HG02884 (cell line): ENCODE measurements at regions not wholly inside any gene's neighbourhood (a gene's known extent, or its start where the extent isn't known, plus 50 kb on each side); places are given as distances from the start of the nearest gene placed in this dataset.
"Not testable (repeated sequence)": the region's sequence is repeated elsewhere in the genome, so short reads cannot be mapped to it uniquely, and the experiment has no call there.

Experiments used
- ATAC-seq: cut with Tn5 transposase; IDR thresholded peaks from one replicate; pipeline ENCODE4 v1.9.1; 2021; ENCODE audit warnings: mild to moderate bottlenecking, moderate library complexity; ENCODE audit not compliant: unreplicated experiment

DNA sequence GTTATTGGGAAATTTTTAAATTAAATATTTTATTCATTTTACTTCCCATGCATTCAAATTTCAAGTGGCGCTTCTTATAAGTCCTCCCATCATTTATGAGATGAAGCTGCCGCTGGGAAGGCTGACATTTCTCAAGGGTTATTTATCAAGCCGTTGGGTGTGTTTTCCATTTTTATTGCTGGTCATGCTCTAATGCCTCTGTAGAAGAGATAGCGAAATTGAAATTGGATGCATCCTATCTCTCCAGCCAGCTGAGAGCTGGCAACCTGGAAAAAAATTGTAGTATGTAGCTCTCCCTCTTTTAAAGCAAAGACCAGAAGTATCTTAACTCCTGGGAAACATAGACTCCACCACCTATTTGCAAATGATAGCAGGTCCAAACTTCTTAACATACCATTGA is 135.9 kb downstream of the C6orf118 start:
- ATAC-seq, result no peak

DNA sequence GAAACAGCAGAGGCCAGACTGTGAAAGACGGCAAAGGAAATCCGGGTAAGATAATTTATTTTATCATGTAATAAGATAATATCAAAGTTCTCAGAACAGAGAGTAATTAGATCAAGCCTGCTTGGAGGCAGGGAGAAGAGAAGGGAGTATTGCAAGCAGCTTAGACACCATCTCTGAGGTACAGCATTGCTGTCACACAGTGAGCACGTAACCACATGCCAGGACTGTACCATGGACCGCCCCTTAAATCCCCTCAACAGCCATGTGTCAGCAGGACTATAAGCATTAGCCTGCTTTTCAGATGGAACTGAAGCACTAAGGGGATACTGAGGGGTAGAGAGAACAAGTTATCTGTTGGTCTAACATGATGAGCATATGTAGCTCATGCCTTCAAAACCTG is 141.5 kb downstream of the C6orf118 start:
- ATAC-seq, result no peak

DNA sequence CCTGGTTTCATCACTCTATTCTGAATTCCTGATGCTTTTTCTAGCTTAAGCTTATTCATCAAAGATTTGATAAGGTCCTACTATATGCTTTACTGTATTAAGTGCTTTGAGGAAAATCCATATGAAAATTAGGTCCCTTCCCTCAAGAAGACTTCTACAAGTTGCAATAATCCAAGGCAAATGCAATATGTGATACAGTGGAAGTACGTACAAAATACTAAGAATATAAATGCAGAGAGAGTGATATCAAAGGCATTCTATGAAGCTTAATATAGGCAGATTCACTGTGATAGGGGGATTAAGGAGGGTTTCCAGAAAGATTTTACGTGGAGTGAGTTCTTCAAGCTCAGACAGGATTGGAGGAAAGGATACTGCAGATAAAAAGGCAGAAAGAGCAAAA is 142.1 kb downstream of the C6orf118 start:
- no peak for ATAC-seq

DNA sequence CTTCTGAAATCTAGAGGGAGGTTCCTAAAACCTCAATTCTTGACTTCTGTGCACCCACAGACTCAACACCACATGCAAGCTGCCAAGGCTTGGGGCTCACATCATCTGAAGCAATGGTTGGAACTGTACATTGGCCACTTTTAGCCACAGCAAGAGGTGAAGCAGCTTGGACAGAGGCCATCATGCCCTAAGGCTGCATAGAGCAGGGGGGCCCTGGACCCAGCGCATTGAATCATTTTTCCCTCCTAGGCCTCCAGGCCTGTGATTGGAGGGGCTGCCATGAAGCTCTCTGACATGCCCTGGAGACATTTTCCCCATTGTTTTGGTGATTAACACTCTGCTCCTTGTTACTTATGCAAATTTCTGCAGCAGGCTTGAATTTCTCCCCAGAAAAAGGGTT is 145.9 kb downstream of the C6orf118 start:
- ATAC-seq, result no peak

DNA sequence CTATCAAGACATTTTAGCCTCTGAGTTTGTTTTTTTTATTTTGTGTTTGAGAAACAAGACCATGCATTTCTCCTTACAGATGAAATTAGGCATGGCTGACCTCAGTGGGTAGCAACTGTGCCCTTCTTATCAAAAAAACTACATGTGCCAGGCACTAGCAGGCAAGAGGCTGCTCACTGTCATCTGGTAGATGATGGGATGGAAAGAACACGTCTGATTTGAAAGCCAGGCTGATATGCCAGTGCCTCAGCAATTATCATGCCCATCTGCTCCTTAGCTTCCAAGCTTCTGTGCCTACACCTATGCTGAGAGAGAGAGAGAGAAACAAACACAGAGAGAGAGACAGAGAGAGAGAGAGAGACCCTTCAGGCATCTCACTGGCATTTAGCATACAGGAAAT is 149.9 kb downstream of the C6orf118 start:
- no peak for ATAC-seq

DNA sequence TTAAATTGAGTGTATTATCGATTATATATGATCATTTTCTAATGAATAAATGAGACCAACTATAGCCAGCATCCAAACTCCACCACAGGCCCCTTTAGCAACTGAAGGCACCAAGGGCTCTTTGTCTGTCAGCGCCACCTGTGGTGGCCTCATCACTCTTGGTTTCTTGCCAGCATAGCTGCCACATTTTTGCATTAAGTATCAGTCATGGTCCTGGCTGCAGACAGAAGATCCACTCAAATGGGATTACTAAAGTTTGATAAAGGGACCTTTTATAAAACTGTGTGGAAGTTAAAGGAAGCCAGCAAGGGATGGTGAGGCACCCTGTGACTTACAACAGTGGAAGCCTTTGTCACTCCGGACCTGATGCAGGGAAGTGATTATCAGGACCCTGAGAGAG is 162.9 kb downstream of the C6orf118 start:
- no peak for ATAC-seq

DNA sequence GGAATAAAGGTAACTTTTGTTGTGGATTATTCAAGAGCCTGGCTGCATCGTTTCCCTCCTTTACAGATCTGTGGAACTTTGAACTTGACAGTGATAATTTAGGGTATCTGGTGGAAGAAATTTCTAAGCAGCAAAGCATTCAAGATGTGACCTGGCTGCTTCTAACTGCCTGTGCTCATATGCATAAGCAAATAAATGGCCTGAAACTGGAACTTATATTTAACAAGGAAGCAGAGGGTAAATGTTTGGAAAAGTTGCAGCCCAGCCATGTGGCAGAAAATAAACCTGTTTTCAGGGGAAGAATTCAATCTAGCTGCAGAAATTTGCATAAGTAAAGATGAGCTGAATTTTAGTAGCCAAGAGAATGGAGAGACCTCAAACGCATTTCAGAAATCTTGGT is 173.5 kb downstream of the C6orf118 start:
- ATAC-seq, result no peak

DNA sequence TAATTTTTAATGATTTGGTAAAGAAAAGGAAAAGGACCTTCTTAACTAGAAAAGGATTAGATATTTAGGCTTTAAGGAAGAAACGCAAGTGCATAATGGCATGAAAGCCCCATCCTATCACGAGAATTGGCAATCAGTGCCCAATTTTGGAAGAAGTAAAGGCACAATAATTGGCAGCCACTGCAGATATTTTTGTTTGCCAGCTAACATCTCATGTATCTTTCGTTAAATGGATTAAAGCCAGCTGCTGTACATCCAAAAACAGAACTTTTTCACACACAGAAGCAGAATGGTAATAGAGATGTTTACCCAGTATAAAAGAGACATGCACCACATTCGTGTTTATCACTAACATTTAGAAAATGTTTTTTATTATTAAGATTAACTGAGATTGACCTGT is 180.3 kb downstream of the C6orf118 start:
- no peak for ATAC-seq

DNA sequence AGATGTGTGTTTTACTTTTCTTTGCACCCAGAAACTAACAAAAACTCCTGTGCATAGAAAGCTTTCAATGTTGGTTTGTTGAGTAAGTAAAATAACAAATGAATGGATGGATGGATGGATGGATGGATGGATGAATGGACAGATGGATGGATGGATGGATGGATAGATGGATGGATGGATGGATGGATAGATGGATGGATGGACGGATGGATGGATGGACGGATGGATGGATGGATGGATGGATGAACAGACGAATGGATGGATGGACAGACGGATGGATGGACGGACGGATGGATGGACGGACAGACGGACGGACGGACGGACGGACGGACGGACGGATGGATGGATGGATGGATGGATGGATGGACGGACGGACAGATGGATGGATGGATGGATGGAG is 181.7 kb downstream of the C6orf118 start:
- ATAC-seq, result not testable (repeated sequence)

DNA sequence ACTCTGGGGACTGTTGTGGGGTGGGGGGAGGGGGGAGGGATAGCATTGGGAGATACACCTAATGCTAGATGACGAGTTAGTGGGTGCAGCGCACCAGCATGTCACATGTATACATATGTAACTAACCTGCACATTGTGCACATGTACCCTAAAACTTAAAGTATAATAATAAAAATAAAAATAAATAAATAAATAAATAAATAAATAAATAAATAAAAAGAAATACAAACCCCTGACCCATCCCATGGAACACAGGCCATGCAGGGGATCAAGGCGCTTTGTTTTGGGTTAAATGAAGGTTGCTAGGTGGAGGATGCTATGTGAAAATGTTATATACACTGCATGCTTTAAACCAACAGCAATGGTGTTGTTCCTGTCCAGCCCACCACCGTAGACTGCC is 184.7 kb downstream of the C6orf118 start:
- ATAC-seq, result not testable (repeated sequence)

DNA sequence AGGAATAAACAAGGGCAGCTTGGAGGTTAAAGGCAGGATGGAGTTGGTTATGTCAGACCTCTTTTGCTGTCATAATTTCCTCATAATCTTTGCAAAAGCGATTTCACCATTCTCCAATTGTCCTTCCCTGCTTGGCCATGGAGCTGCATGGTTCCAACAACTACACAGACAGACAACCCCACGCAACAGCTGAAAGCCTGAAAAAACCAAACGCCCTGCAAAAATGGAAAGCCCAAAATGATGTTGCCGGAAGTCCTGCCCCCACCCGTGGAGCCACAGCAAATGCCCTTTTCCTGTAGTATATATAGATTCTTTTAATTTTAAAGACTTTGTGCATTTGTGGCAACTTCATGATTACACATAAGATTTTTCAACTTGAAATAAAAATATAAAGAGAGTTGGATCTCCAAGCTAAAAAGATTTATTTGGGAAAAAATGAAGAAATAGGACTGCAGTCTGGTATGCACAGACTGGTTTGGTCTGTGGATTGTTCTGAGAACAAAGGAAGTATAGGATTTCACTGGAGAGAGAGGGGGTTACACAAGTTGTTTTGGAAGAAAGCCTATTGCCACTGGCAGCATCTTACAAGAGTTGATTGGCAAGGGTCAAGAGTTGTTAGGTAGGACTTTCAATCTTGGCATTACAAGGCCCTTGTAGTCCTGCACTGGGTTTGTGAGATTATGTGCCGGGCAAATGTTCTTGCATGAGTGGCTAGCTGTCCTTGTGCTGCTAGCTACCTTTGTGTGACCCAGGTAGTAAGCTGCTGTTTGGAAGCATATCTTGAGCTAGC is 190.0 kb downstream of the C6orf118 start:
- no peak for ATAC-seq

DNA sequence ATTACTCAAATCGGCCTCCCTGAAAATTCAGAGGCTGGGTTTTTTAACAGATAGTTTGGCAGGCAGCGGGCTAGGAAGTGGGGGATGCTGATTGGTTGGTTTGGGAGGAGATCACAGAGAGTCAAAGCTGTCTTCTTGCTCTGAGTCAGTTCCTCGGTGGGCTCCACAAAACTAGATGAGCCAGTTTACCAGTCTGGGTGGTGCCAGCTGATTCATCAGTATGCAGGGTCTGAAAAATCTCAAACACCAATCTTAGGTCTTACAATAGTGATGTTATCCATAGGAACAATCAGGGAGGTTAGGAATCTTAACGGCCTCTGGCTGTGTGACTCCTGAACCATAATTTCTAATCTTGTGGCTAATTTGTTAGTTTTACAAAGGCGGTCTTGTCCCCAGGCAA is 190.7 kb downstream of the C6orf118 start:
- no peak for ATAC-seq

DNA sequence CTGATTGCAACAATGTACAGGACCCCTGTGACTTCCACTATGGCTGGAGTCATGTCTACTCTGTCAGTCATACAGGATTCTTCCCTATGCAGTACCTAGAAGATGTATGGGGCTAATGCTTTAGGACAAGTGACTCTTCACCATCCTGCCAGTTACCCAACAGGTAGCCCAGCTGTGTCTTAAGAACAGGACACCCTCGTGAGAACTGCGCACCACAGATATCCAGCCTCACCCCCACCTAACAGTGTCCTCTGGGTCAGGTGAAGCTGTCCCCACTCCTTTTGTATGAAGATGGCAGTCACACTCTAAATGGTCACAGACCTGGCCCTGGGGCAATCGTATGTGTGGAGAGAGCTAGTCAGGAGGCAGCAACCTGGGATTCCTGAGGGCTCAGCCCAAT is 191.6 kb downstream of the C6orf118 start:
- ATAC-seq, result no peak

DNA sequence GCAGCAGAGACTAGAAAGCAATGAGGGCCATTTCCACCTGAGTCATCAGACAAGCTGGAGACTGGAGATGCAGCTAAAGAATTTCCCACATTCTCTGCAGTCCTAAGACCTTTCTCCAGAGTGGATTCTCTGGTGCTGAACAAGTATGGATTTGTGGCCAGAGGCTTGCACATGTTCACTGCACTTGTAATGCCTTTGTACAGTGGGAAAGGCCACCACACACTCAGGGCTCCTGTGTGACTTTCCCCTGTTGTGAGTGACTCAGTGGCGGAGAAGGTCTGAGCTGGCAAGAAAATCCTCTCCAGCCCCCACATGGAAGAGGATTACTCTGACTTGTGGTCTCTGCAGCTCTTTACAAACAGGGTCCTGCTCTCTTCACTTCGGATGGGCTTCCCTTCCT is 192.3 kb downstream of the C6orf118 start:
- ATAC-seq, result no peak

DNA sequence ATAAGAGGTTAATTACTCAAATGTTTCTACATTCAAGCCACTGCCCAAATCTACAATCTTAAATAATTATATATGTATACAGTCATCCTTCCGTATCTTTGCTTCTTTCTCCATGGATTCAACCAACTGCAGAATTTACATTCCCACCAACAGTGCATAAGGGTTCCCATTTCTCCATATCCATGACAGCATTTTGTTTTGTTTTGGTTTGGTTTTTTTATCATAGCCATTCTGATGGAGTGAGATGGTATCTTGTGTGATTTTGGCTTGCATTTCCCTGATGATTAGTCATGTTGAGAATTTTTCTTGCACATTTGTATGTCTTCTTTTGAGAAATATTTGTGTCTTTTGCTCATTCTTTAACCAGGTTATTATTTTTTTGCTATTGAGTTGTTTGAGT is 198.5 kb downstream of the C6orf118 start:
- no peak for ATAC-seq

DNA sequence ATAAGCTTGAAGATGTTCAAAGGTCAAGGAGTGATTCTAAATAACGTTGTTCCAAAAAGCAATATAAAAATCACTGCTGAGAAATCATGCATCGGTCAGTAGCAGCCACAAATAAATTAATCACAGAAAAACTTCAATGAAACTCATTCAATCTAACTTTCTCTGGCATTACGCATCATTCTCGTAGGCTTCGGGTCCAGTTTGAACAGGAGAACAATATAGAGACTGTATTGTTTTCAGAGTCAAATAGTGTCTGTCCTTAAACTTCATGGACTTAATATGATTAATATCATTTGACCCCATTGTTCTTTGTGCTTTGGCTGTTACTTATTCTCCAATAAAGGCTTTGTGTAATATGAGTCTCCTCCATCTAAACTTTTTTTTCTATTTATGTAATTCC is 200.4 kb downstream of the C6orf118 start:
- ATAC-seq, result no peak

DNA sequence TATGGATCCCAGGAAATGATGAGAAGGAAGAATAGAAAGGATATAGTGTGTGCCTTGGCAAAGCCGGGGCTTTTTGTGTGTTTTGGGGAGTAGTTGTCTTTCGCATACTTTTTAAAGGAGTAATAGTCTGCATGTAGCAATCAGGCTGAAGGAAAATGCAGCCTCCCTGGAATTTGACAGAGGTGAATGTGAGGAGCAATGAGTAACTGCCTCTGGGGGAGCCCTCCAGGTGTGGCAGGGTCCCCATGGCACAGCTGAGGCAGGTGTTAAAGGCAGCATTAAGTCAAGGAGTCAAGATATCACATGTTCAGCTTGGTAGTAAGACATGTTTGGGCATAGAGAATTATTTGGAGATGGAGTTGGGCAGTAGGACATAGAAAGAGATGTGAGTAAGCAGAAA is 203.1 kb downstream of the C6orf118 start:
- ATAC-seq, result no peak

DNA sequence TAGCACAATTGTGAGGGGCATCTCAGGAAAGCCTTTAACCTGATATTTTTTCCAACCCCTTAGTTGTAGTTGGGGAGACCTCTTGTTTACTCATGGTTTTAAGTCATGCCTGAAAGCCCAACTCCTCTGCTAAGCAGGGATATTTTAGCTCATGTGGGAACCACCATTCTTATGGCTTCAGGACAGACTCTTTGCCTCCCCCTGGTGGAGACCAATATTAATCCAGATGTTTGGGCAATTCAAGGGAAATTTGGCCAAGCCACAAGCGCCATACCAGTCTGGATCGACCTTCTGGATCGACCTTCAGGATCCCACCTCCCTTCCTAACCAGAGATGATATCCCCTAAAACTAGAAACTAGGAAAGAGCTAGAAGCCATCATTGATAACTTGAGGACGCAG is 211.2 kb downstream of the C6orf118 start:
- no peak for ATAC-seq

DNA sequence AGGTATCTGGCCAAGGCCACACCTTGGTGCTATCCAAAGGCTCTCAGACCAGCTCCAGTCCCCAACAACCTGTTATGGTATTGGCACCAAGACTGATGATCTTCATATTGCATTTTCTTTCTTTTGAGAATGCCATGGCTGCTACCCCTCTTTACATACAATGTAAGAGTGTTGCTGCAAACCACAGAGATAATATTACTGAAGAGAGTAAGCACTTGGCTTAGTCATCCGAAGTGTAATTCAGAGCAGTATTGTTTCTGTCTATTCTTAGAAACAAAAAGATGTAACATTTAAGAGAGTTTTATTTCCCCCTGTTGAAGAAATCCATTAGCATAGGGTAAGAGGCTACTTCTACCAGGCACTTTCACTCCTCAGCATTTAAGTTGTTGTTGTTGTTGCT is 212.5 kb downstream of the C6orf118 start:
- ATAC-seq, result no peak

DNA sequence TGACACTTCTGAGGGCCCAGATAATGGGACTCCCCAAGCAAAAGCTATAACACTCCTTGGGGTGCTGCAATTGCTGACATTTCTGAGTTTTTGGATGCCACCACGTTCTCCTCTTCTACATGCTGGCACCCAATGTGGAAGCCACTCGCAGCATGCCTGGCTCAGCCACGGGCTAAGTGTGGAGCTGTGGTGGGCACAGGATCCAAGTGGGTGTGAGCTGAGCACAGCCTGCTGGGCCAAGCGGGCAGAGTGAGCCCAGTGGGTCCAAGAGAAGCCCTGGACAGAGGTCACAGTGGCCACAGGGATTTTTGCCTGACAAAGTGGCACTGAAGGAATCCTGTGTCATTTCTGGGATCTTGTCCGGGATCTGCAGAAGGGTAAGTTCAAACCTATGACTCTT is 213.2 kb downstream of the C6orf118 start:
- ATAC-seq, result no peak

DNA sequence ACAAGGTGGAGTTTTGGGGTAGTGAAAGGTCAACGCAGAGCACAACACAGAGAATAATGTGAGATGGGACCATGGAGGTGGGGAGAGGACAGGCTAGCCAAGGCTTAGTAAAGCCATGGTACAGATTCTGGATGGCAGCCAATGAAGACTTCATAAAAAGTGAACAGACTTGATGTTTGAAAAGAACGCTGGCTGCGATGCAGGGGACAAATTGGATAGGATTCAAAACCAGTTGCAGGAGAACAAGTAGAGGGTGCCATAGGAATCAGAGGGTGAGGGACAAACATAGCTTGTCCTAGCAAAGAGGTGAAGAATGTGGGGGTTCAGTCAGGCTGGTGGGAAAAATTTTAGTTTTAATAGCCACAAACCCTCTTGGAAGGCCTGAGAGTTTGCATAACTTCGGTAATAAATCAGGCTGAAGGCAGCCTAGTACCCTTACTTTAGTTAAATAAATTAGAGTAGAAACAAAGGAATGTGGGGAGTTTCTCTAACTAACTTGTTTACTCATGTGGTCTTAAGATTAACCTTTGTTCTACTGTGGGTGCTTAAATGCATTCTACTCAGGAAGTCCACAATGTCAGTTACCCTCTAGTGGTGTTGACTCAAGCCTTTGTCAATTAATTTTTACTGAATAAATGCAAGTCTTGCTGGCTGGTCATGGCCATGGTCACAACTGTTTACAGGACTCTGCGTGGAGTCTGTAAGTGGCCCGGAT is 216.4 kb downstream of the C6orf118 start:
- no peak for ATAC-seq

DNA sequence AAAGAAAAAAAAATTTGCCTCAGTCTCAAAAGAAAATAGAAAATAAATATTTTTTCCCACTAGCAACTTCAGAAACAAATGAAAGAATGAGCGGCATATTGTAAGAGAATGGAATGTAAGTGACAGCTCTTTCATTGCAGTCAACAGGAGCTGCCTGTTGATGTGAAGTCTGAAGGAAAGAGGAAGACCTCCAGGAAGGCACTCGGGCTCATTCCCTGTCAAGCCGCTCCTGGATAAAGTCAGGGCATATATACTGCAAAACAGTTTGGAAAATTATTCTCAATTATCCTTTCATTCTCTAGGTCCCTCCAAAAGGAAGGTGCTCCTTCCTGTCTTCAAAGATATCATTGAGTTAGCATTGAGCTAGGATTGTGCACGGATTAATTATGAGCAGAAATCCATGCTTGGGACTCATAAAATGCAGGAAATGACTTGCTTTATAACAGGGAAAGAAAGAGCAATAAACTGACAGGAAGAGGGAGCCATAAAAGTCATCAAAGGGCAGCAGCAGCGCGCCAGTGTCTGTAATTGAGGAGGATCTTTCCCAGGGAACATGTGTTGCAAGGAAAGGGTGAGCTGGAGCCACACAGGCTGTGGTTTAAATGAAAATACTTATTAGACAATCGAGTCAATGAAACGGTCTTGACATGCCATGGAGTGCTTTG is 218.2 kb downstream of the C6orf118 start:
- ATAC-seq, result no peak
